ENCODE measurements at regions not wholly inside any gene's neighbourhood (a gene's known extent, or its start where the extent isn't known, plus 50 kb on each side); places are given as distances from the start of the nearest gene placed in this dataset.

- DNase-seq = no peak
Measured at GRCh38 chr14:45308745-45309397, 55.9 kb upstream of the MIS18BP1 start.

Data from inflammatory macrophage treated with lipopolysaccharide for 1 hour (primary cell).